HUES48 (cell line): ENCODE measurements at regions not wholly inside any gene's neighbourhood (a gene's known extent, or its start where the extent isn't known, plus 50 kb on each side); places are given as distances from the start of the nearest gene placed in this dataset.
"Not testable (repeated sequence)": the region's sequence is repeated elsewhere in the genome, so short reads cannot be mapped to it uniquely, and the experiment has no call there.

ENCODE experiments used
- H3K27ac ChIP-seq: one replicate; pipeline ENCODE4 v1.7.0; 2013; ENCODE audit warnings: low read depth, low read length, inconsistent platforms
- H3K27me3 ChIP-seq: 2 replicates; pipeline ENCODE4 v1.6.1; 2013; ENCODE audit warnings: mild to moderate bottlenecking, low read length; ENCODE audit not compliant: control insufficient read depth, insufficient read depth
- H3K36me3 ChIP-seq: 2 replicates; pipeline ENCODE4 v1.6.1; 2013; ENCODE audit warnings: low read length; ENCODE audit not compliant: control insufficient read depth, insufficient read depth
- H3K4me1 ChIP-seq: 2 replicates; pipeline ENCODE4 v1.6.1; 2013; ENCODE audit warnings: mild to moderate bottlenecking, low read length; ENCODE audit not compliant: control insufficient read depth, insufficient read depth
- H3K4me3 ChIP-seq: 2 replicates; pipeline ENCODE4 v1.5.1; 2013; ENCODE audit warnings: mild to moderate bottlenecking, low read depth, low read length
- H3K9ac ChIP-seq: 2 replicates; pipeline ENCODE4 v1.6.1; 2013; ENCODE audit warnings: mild to moderate bottlenecking, low read depth, low read length, moderate library complexity
- H3K9me3 ChIP-seq: 2 replicates; pipeline ENCODE4 v1.6.1; 2013; ENCODE audit warnings: low read length; ENCODE audit not compliant: control insufficient read depth, insufficient read depth

DNA sequence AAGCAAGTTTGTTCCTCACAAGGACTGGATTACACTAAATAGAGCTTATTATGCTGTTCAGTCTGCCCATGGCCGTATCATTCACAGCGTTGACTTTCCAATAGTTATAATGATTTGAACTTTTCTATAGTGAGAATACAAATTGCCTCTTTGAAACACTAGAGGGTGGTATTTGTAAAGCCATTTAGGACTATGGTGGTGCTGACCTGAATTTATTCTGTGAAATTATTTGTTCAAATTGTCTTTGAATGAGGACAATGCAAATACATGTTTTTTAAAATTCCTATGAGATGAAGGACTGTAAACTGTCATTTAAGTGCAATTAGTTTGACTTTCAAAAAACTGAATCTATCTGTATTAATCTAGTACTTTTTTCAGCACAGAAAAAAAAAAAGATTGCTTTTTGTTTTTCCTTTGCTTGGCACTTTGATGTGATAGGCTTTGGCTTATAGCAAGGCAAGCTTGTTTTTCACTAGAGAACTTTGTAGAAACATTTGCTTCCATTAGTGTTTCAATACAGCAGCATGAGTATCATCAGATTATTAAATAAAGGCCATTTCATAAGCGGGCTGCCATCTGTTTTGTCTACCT is 122.7 kb upstream of the TMEM229A start:
- no peaks in the 10 kb centered on the region for H3K4me1 ChIP-seq
- H3K27me3 ChIP-seq, result no peaks in the 10 kb centered on the region

DNA sequence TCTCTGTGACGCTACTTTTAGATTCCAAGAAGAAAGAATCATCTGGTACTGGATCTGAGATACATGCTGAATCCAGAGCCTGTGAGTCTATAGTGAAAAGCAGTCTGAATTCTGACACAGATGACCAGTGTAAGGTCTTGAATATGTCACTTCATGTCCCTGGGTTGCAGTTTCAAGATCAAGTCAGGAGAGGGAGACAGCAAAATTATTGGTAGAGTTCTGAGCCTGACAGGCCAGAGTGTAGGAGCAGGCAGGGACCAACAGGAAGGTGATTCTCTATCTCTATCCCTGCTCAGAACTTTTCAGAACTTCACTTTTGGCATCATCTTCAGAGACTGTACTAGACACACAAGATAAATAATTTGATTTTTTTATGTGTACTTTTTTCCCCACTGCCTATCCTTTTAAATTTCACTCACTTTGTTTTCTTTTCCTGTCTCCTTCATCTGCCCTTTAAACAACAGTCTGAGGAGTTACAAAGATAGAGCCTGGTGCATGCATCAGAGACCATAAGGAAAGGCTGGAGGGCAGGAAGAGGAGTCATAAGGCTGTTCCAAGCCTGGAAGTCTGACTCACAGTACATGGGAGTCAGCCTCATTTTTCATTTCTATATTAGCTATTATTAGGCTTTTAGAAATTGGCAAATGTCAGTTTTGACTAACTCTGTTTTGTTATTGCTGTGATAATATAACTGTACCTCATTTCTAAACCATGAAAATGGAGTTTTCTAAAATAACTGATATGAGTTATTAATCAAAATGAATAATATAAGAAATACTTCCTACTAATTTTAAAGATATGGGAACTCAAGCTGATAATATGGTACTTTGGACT is 120.2 kb upstream of the TMEM229A start:
- H3K9ac ChIP-seq, result no peak overlapping the region
- no peaks in the 10 kb centered on the region for H3K9me3 ChIP-seq
- no peaks in the 10 kb centered on the region for H3K4me1 ChIP-seq
- H3K27ac ChIP-seq, result no peak overlapping the region
- no peaks in the 10 kb centered on the region for H3K36me3 ChIP-seq
- no peaks in the 10 kb centered on the region for H3K27me3 ChIP-seq
- no peak overlapping the region for H3K4me3 ChIP-seq

More for the DNA sequence above, 122.7 kb upstream of the TMEM229A start:
- no peak overlapping the region for H3K27ac ChIP-seq
- no peak overlapping the region for H3K4me3 ChIP-seq
- H3K9ac ChIP-seq, result no peak overlapping the region
- no peaks in the 10 kb centered on the region for H3K36me3 ChIP-seq
- no peaks in the 10 kb centered on the region for H3K9me3 ChIP-seq

DNA sequence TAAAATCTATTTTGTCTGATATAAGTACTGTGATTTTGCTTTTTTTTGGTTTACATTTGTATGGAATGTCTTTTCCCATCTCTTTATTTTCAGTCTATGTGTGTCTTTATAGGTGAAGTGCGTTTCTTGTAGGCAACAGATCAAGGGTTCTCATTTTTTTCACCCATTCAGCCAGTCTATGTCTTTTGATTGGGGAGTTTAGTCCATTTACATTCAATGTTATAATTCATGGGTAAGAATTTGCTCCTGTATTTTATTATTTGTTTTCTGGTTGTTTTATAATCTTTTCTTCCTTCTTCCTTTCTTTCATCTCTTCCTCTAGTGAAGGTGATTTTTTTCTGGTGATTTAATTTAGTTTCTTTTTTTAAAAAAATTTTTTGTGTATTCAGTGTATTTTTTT is 104.8 kb upstream of the TMEM229A start:
- Histone ChIP-seq H3K4me3 (no peak overlapping the region), H3K4me1 (no peaks in the 10 kb centered on the region), H3K9me3 (no peaks in the 10 kb centered on the region), H3K9ac (no peak overlapping the region), H3K36me3 (no peaks in the 10 kb centered on the region), H3K27ac (no peak overlapping the region), H3K27me3 (no peaks in the 10 kb centered on the region)

DNA sequence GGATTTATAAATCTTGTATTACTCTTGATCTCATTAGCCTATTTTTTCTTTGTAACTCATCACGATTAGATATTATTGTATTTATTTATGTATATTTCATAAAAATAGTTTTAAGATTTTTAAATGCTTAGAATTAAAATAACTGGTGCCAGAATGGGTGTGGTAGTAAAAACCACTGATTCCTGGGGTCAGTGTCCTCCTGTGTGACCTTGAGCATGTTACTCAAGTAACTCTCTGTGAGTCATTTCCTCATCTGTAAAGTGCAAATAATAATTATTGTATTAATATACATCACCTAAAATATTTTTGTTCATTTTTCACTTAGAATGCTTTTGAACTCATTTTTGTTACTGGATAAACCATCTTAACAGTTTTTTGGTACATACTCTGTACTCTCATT is 91.3 kb upstream of the TMEM229A start:
- no peaks in the 10 kb centered on the region for H3K4me1 ChIP-seq
- H3K36me3 ChIP-seq, result no peaks in the 10 kb centered on the region
- no peaks in the 10 kb centered on the region for H3K27me3 ChIP-seq
- H3K27ac ChIP-seq, result no peak overlapping the region
- H3K9ac ChIP-seq, result no peak overlapping the region
- no peak overlapping the region for H3K4me3 ChIP-seq
- H3K9me3 ChIP-seq, result no peaks in the 10 kb centered on the region

DNA sequence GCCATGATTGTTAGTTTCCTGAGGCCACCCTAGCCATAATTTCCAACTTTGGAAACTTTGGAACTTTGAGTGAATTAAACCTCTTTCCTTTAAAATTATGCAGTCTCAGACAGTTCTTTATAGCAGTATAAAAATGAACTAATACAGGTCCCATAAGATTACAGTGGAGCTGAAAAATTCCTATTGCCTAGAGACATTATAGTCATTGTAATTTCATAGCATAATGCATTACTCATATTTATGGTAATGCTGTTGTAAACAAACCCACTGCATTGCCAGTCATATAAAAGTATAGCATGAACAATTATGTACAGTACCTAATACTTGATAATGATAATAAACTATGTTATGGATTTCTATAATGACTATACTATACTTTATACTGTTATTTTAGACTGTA is 88.0 kb upstream of the TMEM229A start:
- Histone ChIP-seq H3K36me3 (no peaks in the 10 kb centered on the region), H3K4me3 (no peak overlapping the region)

DNA sequence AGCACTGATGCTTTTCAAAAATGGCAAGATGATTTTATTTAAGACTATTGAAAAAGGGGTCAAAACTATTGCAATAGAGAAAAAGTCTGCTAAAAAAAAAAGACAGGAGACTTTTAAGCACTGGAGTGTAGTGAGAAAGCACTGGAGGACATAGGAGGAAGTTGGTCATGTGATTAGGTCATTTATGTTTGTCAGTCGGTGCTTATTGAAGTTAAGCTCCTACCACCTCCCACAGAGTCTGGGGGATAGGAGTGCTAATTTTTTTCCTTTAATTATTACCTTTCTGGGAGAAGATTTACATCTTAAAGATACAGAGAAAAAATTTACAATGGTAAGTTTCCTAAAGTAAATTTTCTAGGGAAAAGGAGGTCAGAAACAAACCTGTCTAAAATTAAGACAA is 80.2 kb upstream of the TMEM229A start:
- H3K27ac ChIP-seq, result peak overlapping the region; percentile 14
- H3K36me3 ChIP-seq, result no peaks in the 10 kb centered on the region
- peaks cover 12% of the 10 kb centered on the region; the same call in 1 of the 2 replicates for H3K4me1 ChIP-seq
- no peaks in the 10 kb centered on the region for H3K9me3 ChIP-seq
- H3K9ac ChIP-seq, result no peak overlapping the region
- no peak overlapping the region for H3K4me3 ChIP-seq
- H3K27me3 ChIP-seq, result no peaks in the 10 kb centered on the region

More for the DNA sequence above, 88.0 kb upstream of the TMEM229A start:
- Histone ChIP-seq H3K9ac (no peak overlapping the region), H3K27ac (no peak overlapping the region), H3K4me1 (no peaks in the 10 kb centered on the region), H3K9me3 (no peaks in the 10 kb centered on the region), H3K27me3 (no peaks in the 10 kb centered on the region)

DNA sequence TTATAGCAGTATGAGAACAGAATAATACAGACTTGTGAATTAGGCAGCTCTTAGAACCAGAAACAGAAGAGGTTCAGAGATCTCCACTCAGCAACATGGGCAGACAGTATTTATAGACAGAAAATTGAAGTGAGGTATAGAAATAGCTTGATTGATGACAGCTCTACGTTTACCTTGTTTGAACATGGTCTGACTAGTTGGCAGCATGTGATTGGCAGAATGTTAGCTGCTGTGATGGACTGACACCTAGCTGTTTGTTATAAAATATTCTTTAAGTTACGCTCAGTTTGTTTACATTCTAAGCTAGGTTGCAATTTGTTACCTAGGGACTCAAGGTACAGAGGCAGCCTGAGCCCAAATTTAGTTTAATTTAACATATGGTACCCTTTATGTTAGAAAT is 73.7 kb upstream of the TMEM229A start:
- H3K9ac ChIP-seq, result no peak overlapping the region
- H3K27ac ChIP-seq, result no peak overlapping the region
- no peaks in the 10 kb centered on the region for H3K4me1 ChIP-seq
- peaks cover 12% of the 10 kb centered on the region for H3K9me3 ChIP-seq
- H3K36me3 ChIP-seq, result no peaks in the 10 kb centered on the region
- H3K27me3 ChIP-seq, result no peaks in the 10 kb centered on the region
- no peak overlapping the region for H3K4me3 ChIP-seq

DNA sequence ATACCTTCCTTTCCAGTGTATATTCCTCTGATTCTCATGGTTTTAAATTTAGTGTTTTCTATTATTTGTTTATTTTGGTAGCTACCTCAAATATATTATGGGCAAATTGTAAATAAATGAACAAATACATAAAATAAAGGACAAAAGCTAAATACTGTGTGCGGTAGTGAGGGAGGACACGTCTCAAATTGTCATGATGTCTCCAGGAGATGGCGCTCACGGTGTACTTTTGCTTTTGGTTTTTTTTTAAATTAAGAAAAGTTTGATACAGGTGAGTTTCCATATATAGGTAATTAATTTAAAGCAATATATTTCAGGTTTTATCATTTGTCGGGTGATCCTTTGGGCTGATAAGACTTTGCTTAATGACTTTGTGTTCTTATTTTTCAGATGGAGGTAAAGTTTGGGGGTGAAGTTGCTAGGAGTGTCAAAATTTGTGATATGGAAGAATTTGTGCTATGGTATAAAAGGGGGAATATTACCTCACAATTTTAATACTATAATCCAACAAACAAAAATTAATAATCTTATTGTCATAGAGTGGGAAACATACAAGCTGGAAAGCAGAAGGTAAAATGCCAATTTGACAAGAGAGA is 68.4 kb upstream of the TMEM229A start:
- no peak overlapping the region for H3K27ac ChIP-seq
- no peaks in the 10 kb centered on the region for H3K27me3 ChIP-seq
- no peaks in the 10 kb centered on the region for H3K36me3 ChIP-seq
- no peak overlapping the region for H3K9ac ChIP-seq
- H3K4me3 ChIP-seq, result no peak overlapping the region
- peaks cover 12% of the 10 kb centered on the region for H3K9me3 ChIP-seq
- no peaks in the 10 kb centered on the region for H3K4me1 ChIP-seq

DNA sequence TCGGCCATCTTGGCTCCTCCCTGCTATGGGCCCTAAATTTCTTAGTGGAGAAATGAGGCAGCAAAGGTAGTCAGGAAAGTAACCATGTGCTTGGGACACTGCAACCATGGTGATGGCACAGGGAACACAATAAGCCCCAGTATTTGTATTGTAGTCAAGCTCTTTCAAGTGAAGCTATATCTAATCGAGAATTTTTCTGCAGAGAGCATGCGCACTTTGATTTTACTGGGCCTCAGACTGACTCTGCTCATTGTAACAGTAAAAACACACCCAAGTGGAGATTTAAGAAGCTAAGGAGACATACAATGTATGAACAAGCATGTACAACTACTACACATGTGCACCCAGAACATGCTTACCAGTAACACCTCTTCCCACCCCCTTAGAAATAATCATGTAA is 67.3 kb upstream of the TMEM229A start:
- H3K4me3 ChIP-seq, result no peak overlapping the region
- H3K9ac ChIP-seq, result no peak overlapping the region
- peaks cover 12% of the 10 kb centered on the region for H3K9me3 ChIP-seq
- no peaks in the 10 kb centered on the region for H3K36me3 ChIP-seq
- no peaks in the 10 kb centered on the region for H3K27me3 ChIP-seq
- no peaks in the 10 kb centered on the region for H3K4me1 ChIP-seq
- H3K27ac ChIP-seq, result no peak overlapping the region

DNA sequence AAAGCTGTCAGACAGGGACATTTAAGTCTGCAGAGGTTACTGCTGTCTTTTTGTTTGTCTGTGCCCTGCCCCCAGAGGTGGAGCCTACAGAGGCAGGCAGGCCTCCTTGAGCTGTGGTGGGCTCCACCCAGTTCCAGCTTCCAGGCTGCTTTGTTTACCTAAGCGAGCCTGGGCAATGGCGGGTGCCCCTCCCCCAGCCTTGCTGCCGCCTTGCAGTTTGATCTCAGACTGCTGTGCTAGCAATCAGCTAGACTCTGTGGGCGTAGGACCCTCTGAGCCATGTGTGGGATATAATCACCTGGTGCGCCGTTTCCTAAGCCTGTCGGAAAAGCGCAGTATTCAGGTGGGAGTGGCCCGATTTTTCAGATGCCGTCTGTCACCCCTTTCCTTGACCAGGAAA is 66.7 kb upstream of the TMEM229A start:
- H3K4me1 ChIP-seq, H3K27ac ChIP-seq, H3K36me3 ChIP-seq, H3K4me3 ChIP-seq, H3K9ac ChIP-seq, H3K27me3 ChIP-seq: not testable (repeated sequence)
- H3K9me3 ChIP-seq, result peaks cover 12% of the 10 kb centered on the region

DNA sequence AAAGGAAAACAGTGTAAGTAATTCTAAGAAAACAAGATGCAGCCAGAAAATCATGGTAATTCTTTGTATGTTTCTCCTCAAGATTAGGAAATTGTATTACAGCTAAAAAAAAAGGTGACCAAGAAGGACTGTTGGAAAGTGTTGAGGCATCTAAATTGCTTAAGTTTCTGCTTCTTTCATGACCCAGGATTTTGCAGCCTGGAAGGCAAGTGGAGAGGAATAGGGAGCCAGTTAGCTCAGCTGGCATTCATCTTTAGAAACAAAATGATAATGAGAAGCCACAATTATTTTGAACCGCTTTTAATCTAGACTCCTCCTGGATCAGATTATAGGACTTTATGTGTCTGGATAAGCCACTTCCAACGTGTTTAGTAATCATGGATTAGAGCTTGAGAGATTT is 56.8 kb upstream of the TMEM229A start:
- no peaks in the 10 kb centered on the region for H3K27me3 ChIP-seq

More for the DNA sequence above, 56.8 kb upstream of the TMEM229A start:
- Histone ChIP-seq H3K9me3 (no peaks in the 10 kb centered on the region), H3K4me3 (no peak overlapping the region), H3K9ac (no peak overlapping the region), H3K27ac (no peak overlapping the region), H3K36me3 (no peaks in the 10 kb centered on the region), H3K4me1 (no peaks in the 10 kb centered on the region)
